ENCODE measurements at regions not wholly inside any gene's neighbourhood (a gene's known extent, or its start where the extent isn't known, plus 50 kb on each side); places are given as distances from the start of the nearest gene placed in this dataset.

GRCh38 chr1:157916887-157917570 is 75.4 kb upstream of the CD5L start:
- no peaks in the 10 kb centered on the region for H3K4me1 ChIP-seq (ENCODE audit: control insufficient read depth, extremely low read depth, insufficient read depth, low read length)
- dilution Hi-C loops (cut with MboI; ENCODE audit: extremely low pct_ligation_motif_present, low sequenced_read_pairs), result no loop called here
- TF ChIP-seq GATA2 (IDR thresholded peaks at IDR 0.05; ENCODE audit: insufficient read depth, insufficient read length, low read depth, low read length) (no peak), POLR2A (IDR thresholded peaks at IDR 0.05; ENCODE audit: low read depth, low read length) (no peak), MYC (IDR thresholded peaks at IDR 0.05; ENCODE audit: low read depth, low read length) (no peak), EZH2 (IDR thresholded peaks at IDR 0.05; ENCODE audit: borderline replicate concordance, low read depth, low read length, severe bottlenecking) (no peak), JUN (IDR thresholded peaks at IDR 0.05; ENCODE audit: borderline replicate concordance, insufficient read depth, insufficient read length, low read depth) (no peak), POLR2AphosphoS5 (IDR thresholded peaks at IDR 0.05; ENCODE audit: insufficient read depth, low read depth, low read length) (no peak), FOS (IDR thresholded peaks at IDR 0.05; ENCODE audit: borderline replicate concordance, insufficient read depth, low read length) (no peak), MAX (IDR thresholded peaks at IDR 0.05; ENCODE audit: insufficient read depth, insufficient read length) (no peak)
- TF ChIP-seq, protein P1, sequence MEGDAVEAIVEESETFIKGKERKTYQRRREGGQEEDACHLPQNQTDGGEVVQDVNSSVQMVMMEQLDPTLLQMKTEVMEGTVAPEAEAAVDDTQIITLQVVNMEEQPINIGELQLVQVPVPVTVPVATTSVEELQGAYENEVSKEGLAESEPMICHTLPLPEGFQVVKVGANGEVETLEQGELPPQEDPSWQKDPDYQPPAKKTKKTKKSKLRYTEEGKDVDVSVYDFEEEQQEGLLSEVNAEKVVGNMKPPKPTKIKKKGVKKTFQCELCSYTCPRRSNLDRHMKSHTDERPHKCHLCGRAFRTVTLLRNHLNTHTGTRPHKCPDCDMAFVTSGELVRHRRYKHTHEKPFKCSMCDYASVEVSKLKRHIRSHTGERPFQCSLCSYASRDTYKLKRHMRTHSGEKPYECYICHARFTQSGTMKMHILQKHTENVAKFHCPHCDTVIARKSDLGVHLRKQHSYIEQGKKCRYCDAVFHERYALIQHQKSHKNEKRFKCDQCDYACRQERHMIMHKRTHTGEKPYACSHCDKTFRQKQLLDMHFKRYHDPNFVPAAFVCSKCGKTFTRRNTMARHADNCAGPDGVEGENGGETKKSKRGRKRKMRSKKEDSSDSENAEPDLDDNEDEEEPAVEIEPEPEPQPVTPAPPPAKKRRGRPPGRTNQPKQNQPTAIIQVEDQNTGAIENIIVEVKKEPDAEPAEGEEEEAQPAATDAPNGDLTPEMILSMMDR (IDR thresholded peaks at IDR 0.05; ENCODE audit: extremely low read depth in 1 of 2, insufficient read depth in 1 of 2, low read depth in 1 of 2, low read length in 2 of 2), result no peak
- no peaks in the 10 kb centered on the region for H3K27me3 ChIP-seq (ENCODE audit: control insufficient read depth in 2 of 2, insufficient read depth in 2 of 2, low read length in 2 of 2)
- H4K20me1 ChIP-seq (replicated peaks; ENCODE audit: control insufficient read depth, extremely low read depth, insufficient read depth, low read length), result no peaks in the 10 kb centered on the region
- no peak overlapping the region for H3K4me2 ChIP-seq (ENCODE audit: insufficient read depth, low read length)
- no peak for FAIRE-seq
- H3K27ac ChIP-seq (ENCODE audit: insufficient read depth, low read depth, low read length), result no peak overlapping the region
- no peaks in the 10 kb centered on the region for H3K9me1 ChIP-seq (replicated peaks; ENCODE audit: control insufficient read depth, extremely low read depth, insufficient read depth, low read length)
- no peak for DNase-seq (ENCODE audit: low read depth, low spot score)
- ChIA-PET CTCF (no interaction called here), POLR2A (no interaction called here)
- H3K4me3 ChIP-seq (replicated peaks in 1 of 3; ENCODE audit: insufficient read depth in 1 of 3, low read depth in 1 of 3, low read length in 3 of 3), result no peak overlapping the region
- no peaks in the 10 kb centered on the region for H3K36me3 ChIP-seq (ENCODE audit: control insufficient read depth in 2 of 2, extremely low read depth in 1 of 2, insufficient read depth in 2 of 2, low read length in 2 of 2)
- H3K9me3 ChIP-seq (replicated peaks; ENCODE audit: control insufficient read depth, insufficient read depth, low read length), result no peaks in the 10 kb centered on the region
- intact Hi-C loops (cut with micrococcal nuclease), result no loop called here
- no peak overlapping the region for H3K9ac ChIP-seq (replicated peaks; ENCODE audit: extremely low read depth, insufficient read depth, low read length)
- no peaks in the 10 kb centered on the region for H3K79me2 ChIP-seq (ENCODE audit: control insufficient read depth, insufficient read depth, low read length)
- BruUV-seq (replicated peaks), result no TSS peak
- H2AFZ ChIP-seq (ENCODE audit: low read depth, low read length), result no peak overlapping the region
